HG03196 (cell line): ENCODE measurements at regions not wholly inside any gene's neighbourhood (a gene's known extent, or its start where the extent isn't known, plus 50 kb on each side); places are given as distances from the start of the nearest gene placed in this dataset.
A peak's percentile ranks its signal among the peaks of the same experiment; 100 is the strongest.

ENCODE experiments used
- ATAC-seq: cut with Tn5 transposase; IDR thresholded peaks from one replicate; pipeline ENCODE4 v1.9.1; 2021; ENCODE audit not compliant: unreplicated experiment

DNA sequence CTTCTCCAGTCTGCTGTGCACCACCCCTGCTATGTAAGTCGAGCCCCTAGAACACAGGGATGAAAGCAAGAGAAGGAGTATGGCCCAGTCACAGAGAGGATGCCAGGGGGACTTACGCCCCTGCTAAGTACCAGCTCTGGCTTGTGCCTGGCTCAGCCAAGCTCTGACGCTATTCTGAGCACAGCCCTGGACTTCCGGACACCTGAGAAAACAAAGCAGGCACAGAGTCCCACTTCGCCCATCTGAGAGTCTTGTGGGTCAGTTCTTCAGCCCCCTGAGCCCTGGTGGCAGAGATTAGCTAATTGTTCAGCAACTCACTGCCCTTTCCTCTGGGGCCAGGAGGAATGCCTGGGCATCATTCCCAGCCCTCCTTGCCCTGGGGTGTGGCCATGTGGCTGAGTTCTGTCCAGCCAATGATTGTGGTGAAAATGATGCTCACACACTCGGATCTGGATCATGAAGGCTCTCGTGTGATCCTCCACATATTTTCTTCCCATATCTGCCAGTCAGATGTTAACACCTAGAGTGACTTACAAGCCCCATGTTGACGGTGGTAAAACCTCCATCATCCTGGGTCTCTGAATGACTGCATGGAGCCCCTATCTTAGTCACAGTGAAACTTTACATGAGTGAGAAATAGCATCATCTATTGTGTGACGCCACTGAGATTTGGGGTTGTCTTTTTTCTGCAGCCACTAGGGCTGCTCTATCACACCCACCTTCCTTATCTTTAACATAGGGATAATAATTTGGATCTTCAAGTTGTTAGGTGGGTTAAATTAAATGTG is 105.7 kb downstream of the TPRA1 start:
- no peak for ATAC-seq

DNA sequence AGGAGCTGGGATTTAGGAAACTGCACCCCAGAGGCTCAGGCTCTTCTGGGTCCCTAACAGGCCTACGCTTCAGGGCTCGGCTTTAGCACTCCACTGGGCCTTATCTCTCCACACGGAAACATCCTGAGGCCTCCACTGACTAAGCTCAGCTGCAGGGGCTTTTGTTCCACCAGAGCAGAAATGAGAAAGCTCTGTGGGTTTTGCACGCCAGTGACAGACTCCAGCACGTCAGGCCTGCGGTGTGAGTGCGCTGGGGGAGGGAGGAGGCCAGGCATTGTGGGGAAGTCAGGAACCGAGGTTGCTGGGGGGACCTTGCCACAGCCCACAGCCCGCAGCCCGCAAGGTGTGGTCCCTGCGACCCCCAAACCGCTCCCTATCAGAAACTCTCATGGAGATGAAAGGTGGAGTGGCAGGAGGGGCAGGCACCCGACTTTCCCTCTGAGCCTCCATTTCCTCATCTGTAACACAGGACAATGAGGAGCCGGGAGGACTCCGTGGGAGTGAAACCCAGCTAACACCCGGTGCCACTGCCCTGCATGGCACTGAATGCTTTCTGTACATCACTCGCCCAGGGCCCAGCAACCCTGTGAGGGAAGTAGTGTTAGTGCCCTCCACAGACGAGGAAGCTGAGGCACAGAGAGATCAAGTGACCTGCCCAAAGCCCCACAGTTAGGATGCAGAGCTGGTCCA is 106.5 kb downstream of the TPRA1 start:
- peak; percentile 51 for ATAC-seq

DNA sequence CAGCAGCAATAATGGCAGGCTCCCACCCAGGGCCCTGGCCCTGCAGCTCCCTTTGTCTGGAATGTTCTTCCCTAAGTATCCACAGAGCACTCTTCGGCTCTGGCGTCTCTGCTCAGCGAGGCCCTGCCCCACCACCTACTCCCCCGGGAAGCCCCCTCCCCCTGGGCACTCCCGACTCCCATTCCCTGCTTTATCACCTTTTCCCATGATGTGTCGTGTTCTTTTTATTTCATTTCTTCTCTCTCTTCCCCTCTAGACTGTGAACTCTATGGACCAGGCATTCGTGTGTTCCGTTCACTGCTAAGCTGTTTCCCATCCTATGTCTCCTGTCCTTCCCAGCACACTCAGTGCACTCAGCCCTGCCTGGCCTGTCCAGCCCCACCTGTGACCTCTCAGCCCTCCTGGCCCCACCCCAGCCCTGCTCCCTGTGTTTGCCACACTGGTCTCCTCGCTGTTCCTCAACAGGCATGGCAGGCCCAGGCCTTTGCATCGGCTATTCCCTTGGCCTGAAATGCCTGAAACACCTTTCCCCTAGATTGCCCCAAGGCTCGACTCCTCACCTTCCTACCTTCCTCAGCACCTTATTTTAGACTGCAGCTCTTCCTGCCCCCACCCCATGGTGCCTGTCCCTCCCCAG is 107.4 kb downstream of the TPRA1 start:
- no peak for ATAC-seq

DNA sequence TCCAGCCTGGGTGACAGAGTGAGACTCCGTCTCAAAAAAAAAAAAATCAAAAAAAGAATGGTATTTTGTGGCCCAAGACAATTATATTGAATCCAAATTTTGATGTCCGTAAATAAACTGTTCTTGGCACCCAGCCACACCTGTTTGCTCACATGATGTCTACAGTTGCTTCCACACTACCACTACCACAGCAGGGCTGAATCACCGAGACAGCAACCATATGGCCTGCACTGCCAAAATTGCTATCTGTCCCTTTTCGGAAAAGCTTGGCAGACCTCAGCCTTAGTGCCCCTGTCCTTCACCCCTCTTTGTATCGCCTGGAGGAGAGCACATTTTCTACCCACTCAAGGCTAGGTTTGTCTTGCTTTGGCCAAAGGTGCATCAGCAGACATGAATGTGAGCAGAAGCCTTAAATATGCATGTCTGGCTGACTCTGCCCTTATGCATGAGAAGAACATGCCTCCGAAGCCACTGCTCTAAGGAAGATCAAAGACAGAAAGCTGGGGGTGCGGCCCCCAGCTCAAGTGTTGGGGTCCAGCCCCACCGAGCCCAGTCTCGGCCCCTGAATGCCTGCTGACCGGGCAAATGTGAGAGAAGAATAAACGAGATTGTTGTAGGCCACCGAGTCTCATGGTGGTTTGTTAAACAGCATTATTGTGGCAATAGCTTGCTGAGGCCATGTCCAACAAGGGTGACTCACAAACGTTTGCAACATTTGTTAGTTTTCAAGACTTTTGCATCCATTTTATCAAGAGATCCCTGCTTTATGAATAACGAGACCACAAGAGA is 108.1 kb downstream of the TPRA1 start:
- no peak for ATAC-seq

DNA sequence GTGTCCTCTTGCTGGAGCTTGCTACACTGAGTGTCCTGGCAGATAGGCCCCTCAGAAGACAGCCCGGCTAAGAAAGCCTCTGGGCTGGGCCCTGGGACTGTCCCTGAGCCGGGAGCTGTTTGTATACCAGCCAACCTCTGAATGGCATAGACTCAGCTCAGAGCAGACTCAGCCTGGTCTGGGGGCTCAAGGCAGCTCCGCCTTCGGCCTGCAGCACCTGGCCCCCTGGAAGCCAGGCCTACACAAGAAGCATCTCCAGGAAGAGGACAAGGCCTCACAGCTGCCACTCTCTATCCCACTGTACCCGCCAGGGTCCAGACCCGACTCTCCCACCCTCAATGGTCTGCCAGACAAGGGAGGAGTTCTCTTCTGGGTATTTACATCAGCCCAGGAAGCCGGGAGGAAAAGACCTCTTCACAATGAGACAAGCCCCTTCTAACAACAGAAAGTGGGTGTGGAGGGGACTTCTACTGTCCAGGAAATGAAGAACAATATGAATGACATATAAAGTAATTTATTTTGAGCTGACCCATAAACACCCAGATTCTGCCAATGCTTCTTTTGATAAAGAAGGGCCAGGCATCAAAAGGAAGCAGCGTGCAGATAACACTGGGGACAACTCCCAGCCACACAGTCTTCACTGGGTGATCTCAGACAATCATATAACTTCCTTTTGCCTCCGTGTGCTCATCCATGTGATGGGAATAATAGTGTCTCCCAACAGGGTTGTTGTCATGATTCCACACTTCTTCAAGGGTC is 110.2 kb downstream of the TPRA1 start:
- ATAC-seq = no peak

DNA sequence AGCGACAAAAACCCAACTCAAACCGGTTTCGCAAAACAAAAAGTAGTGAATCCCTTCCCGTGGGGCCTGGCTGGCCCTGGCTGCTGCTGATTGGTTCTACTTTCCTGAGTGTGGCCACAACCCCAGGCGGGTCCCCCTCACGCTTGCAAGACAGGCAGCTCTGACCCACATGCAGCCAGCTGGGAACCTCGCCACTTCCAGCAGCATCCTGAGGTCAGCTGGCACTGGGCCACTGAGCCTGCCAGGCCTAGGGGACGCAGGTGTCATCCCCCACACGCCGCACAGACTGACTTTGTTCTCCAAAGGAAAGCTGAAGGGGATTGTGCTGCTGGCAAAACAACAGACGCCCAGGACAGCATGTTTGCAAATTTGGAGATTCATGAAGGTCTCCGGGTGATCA is 111.1 kb downstream of the TPRA1 start:
- ATAC-seq = no peak

DNA sequence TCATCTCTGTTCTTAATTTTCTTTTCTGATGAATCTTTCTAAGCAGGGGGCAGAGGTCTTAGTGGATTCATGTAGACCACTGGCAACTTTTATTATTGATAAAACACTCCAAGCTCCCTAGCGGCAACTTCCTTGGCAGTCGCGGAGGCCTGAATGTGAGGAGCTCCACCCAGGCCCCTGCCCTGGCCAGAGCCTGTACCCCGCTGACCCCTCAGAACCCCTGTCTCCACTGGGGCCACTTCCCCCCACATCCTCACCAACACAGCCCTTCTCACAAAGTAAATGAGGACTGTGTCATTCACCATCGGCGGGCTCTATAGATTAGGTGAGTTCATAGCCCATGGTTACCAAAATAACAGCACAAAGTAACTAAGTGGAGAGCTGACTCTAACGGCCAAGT is 111.6 kb downstream of the TPRA1 start:
- ATAC-seq = no peak

DNA sequence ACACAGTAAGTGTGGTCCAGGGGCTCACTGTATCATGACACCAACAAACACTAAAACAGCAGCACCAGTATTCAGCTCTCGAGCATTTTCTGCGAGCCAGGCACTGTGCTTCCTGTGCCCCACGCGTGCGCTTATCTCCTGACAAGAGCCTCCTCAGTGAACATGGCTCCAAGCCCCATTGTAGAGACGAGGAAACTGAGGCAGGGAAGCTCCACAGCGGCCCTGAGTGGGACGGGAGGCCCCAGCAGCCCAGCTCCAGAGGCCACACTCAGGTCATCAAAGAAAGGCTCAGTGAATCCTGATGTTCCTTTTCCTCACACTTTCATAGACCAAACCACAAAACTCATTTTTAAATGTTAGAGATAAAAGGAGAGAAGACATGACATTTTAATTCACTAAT is 113.1 kb downstream of the TPRA1 start:
- ATAC-seq = no peak

DNA sequence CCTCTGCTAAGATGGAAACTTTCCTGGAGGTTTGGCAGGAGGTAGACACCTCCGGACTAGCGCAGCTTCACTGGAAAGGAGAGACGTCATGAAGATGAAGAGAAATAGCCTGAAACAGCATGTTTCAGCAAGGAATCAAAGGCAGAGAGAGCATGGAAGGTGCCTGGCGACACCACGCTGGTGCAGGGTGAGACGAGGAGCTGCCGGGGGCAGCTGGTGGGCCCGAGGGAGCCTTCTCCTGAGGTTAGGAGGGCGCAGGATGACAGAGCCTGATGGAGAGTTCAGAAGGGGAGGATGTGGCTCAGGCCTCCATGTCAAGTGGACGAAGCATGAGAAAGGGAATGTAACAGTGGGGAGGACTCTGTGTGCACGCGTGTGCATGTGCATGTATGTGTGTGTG is 113.6 kb downstream of the TPRA1 start:
- ATAC-seq = no peak

DNA sequence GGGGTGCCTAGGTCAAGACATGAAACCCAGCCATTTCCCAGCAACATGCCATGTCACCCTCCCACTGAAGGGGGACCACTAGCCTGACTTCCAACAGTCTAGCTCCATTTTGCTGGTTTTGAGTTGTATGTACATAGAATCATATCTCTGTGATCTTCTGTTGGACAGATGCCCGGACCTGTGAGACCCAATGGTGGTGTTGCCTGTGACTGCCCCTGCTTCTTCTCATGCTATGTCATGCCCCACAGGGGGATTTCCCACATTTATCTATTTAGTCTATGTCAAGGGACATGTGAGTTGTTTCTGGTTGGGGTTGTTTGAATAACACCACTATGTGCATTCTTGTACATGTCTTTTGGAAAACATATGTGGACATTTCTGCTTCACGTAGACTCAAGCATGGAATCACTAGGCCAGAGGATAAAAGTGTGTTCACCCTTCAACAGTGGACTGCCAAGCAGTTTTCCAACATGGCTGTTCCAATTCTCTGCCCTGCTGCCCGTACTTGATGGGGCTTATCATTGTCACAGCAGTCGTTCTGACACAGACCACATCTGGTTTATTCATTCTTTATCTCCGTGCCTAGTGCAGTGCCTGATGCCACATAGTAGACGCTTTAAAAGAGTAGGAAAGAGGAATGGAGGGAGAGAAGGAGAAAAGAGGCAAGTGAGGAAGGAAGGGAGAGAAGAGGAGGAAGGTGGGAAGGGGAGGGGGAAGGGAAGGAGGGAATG is 114.4 kb downstream of the TPRA1 start:
- no peak for ATAC-seq

DNA sequence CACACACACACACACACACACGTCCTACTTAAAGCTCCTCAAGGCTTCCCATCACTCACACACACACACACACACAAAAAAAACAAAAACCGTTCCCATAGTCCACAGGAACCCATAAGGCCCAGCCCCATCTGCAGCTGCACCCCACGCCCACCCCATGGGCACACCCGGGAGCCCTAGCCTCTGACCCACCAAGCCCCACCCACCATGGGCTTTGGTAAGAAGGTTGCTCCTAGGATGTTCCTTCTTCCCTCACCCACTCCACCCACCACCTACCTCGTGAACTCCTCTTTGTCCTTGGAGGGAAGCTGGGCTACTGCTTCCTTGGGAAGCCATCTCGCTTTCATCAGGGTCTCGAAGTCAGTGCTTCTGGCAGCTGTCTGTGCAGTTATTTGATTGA is 115.1 kb downstream of the TPRA1 start:
- ATAC-seq = no peak

DNA sequence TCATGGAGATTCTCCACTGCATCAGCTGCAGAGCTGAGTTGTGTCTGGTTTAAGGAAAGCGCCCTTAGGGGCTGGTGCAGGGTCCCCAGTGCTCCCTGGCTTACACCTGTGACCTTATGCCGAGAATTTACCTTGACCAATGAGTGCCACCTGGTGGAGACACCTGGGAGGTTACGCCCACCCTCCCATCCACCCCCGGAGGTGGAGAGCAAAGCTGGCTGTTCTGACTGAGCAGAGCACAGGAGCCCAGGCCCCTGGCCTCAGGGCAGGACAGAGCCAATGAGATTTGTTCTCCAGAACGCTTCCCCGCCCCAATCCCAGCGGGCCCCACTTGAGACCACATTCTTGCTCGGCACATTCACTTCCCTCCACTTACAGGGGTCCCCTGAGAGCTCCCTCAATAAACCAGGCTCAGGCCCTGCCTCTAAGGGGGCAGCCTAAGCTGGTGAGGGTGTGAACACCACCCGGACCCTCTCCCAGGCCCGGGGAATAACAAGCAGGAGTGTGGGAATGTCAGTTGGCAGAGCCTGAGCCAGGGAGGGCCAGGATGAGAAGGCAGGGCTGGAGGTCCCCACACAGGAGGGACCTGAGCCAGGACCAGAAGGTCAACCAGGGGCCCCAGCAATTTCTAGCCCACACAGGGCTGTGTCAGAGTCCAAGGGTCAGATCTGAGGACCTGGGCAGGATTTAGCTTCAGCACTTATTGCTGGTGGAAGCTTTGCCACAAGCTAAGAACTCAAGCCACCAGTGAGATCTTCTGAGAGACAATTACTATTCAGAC is 117.1 kb downstream of the TPRA1 start:
- no peak for ATAC-seq

DNA sequence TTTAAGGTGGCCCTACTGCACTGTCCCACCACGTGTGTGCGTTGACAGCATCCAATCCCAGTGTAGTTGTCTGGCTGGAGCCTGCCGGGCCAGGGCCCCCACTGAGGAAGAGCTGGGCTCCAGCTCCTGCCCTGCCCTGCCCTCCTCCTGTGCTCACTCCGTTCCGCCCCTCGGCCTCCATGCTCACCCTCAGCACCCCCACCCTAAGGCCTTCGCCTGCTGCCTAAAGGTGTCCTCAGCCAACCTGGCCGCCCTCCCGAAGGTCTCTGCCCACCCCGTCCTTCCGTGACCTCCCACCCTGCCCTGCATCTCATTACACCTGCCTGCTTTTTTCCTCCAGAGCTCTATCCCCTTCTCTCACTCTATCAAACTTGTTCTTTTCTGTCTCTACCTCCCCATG is 118.0 kb downstream of the TPRA1 start:
- no peak for ATAC-seq

DNA sequence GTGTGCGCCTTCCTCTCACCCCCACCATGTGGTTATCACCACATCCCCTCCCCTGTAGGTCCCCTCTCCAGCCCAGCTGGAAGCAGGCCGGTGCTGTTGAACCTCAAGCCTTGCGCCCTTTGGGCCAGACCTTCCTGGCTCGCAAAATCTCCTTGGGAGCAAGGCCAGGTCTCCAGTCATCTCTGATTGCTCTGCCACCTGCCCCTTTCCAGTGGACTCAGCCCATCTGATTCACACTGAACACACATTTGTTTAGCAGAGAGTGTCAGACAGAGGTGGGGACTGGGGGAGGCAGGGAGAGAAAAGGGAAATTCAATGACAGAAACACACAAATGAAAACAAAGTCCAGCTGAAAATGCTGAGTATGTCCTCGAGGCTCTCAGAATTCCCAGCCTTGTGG is 119.4 kb downstream of the TPRA1 start:
- no peak for ATAC-seq

DNA sequence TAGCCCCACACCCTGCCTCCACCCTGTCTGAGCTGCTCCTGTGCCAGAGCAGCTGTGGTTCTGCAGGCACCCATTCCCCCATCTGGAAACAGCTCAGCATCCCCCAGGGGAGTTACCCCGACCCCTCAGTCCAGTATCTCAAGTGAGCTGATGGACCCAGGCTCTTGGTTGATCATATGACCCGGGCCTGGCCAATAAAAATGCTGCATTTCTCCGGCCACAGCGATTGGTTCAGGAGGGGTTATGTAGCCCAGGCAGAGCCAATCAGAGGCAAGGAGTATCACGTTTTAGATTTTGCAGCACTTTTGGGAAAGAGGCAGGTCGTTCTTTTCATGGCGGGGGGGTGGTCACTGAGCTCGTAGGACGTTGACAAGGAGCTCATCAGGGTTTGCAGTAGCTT is 120.8 kb downstream of the TPRA1 start:
- ATAC-seq = no peak

DNA sequence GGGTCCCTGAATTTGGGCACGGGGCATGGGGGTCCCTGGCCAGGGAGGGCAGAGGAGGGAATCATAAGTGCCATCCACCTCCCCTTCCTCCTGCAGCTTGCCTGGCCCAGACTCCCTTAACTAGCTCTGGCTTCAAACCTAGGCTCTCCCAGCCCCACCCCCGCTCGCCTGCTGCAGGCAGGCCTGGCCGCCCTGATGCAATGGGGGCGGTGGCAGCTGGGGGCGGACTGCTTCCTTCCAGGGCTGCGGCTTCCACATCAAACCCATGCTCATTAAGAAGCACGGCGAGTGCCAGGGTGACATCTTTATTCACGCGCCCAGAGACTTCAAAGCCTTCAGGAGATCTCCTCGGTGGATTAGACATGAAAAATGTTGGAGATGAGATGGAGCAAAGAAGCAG is 123.1 kb downstream of the TPRA1 start:
- ATAC-seq = no peak

DNA sequence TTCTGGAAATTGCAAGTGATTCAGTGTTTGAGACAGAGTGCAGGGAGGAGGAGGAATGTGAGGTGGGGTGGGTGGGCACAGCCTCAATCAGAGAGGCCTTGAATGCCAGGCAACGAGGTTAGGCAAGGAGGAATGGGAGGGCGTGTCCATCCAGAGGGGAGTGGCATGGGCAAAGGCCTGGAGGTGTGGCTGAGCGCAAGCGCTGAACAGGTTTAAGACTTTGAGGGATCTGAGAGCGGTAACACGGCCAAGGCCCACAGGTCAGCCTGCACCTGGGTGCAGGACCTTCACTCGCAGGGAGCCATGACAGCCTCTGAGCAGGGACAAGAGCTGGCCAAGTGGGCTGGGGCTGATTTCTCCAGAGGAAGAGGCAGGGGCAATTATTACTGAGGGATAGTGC is 125.9 kb downstream of the TPRA1 start:
- ATAC-seq = no peak

DNA sequence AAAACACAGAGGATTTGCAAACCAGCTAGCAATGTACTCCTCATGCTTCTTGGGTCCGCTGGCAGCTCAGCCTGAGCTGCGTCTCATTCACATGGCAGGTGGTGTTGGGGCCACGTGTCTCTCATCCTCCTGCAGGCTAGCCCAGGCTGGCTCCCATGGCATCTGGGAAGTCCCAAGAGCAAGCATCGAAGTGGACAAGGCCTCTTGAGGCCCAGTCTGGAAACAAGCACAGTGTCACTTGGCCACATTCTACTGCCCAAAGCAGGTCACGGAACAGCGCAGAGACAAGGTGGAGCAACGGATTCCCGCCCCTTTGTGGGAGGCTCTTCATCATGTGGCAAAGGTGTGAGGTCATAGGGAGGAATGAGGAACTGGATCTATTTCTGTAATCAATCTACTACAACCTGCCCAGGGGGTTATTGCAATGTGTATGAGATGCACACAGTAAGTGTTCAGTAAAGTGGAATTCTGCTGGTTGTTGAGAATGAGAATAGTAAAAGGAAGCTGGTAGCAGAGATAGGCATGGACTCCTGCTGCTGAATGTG is 128.3 kb downstream of the TPRA1 start:
- ATAC-seq = no peak

DNA sequence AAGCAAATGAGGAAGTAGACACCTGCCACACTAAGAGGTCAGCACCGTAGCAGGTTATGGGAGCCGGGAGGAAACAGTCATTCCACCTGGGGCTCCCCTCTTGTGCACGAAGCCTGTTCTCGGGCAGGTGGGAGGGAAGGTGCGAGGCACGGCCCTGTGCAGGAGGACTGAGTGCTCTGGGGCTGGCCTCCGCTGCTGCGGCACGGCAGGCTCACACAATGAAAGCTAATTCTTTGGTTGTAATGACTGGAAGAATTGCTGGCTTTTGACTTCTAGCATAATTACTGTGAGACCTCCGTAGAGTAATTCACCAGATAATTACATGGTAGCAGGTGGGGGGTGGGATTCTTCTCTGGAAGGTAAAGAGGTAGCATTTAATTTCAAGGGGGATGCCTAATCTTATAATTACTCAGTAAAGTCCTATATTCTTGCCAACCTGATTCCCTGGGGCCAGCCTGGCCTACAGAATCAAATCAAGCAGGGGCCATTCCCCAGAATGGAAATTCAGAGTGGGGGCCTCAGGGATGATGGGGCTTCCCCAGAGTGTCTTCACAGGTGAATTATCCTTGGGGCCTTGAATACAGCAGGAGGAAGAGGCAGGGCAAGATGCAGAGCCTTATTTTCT is 129.1 kb downstream of the TPRA1 start:
- ATAC-seq = no peak
